ENCODE measurements at regions not wholly inside any gene's neighbourhood (a gene's known extent, or its start where the extent isn't known, plus 50 kb on each side); places are given as distances from the start of the nearest gene placed in this dataset.
"Not testable (repeated sequence)": the region's sequence is repeated elsewhere in the genome, so short reads cannot be mapped to it uniquely, and the experiment has no call there.

DNA sequence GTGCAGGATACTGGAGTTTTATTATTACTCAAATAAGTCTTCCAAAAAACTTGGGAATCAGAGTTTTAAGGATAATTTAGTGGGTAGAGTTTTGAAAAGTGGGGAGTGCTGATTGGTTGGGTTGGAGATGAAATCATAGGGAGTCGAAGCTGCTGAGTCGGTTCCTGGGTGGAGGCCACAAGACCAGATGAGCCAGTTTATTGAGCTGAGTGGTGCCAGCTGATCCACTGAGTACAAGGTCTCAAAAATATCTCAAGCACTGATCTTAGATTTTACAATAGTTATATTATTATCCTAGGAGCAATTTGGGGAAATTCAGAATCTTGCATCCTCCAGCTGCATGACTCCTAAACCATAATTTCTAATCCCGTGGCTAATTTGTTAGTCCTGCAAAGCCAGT, 804.9 kb upstream of the SEMA6A start:
- TF ChIP-seq, protein P1, sequence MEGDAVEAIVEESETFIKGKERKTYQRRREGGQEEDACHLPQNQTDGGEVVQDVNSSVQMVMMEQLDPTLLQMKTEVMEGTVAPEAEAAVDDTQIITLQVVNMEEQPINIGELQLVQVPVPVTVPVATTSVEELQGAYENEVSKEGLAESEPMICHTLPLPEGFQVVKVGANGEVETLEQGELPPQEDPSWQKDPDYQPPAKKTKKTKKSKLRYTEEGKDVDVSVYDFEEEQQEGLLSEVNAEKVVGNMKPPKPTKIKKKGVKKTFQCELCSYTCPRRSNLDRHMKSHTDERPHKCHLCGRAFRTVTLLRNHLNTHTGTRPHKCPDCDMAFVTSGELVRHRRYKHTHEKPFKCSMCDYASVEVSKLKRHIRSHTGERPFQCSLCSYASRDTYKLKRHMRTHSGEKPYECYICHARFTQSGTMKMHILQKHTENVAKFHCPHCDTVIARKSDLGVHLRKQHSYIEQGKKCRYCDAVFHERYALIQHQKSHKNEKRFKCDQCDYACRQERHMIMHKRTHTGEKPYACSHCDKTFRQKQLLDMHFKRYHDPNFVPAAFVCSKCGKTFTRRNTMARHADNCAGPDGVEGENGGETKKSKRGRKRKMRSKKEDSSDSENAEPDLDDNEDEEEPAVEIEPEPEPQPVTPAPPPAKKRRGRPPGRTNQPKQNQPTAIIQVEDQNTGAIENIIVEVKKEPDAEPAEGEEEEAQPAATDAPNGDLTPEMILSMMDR (IDR thresholded peaks at IDR 0.05; ENCODE audit: borderline replicate concordance, control extremely low read depth, extremely low read depth, insufficient read depth, missing control alignments), result no peak
- in situ Hi-C loops (cut with MboI; ENCODE audit: low sequenced_read_pairs, unreplicated experiment), result no loop called here

DNA sequence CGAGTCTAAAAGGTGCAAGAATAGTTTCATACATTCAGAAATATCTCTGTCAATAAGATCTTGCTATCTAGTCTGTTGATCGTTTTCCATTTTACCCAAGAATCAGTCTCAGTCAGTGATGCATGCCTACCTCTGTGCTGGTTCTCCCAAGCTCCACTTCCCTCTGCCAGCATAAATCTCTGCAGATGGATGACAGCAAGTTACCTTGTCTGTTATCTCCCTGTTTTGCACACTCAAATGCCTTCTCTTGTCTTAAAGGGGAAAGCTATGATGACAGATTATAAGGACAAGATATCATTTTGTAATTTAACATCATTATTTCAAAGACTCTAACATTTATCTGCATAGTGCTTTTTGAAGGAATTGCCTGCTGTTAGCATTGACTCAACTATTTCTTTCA, 802.1 kb upstream of the SEMA6A start:
- in situ Hi-C loops (cut with MboI; ENCODE audit: low sequenced_read_pairs, unreplicated experiment), result no loop called here
- TF ChIP-seq, protein P1 (IDR thresholded peaks at IDR 0.05; ENCODE audit: borderline replicate concordance, control extremely low read depth, extremely low read depth, insufficient read depth, missing control alignments), result no peak
- DNase-seq (ENCODE audit: low spot score), result no peak

More for the DNA sequence above, 804.9 kb upstream of the SEMA6A start:
- no peak for DNase-seq (ENCODE audit: low spot score)

DNA sequence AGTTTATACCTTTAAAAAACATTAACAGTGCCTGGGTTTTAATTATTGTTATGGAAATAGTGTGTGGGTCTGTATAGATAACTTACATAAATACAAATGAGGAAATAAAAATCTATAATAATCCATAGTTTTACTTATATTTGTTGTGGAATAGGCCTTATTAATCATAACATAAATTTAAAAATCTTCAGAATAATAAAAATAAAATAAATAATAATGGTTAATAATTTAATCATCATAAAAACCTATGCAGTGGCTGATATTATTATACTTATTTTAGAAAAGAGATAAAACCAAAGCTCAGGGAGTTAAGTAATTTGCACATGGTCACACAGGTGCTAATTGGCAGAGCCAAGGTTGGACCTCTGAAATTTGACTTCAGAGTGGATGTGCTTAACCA, 785.3 kb upstream of the SEMA6A start:
- DNase-seq (ENCODE audit: low spot score), result no peak
- TF ChIP-seq, protein P1 (IDR thresholded peaks at IDR 0.05; ENCODE audit: borderline replicate concordance, control extremely low read depth, extremely low read depth, insufficient read depth, missing control alignments), result no peak
- in situ Hi-C loops (cut with MboI; ENCODE audit: low sequenced_read_pairs, unreplicated experiment), result no loop called here

DNA sequence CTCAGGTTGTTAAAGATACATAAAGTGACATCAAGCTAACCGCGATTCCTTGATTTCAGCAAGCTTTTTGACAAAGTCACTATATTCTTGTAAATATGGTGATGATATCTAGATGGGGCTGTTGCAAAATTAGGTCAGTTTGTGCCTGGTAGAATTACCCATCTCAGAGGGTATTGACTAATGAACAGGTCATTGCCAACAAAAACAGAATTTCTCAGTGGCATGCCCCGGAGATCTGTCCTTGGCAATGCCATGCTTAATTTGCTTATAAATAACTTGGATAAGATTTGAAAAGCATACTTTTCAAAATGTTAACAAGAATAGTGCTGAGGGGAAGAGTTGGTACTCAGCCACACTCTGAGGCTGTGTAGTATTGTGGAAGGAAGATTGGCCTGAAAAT, 783.3 kb upstream of the SEMA6A start:
- TF ChIP-seq, protein P1 (IDR thresholded peaks at IDR 0.05; ENCODE audit: borderline replicate concordance, control extremely low read depth, extremely low read depth, insufficient read depth, missing control alignments), result no peak
- in situ Hi-C loops (cut with MboI; ENCODE audit: low sequenced_read_pairs, unreplicated experiment), result no loop called here
- DNase-seq (ENCODE audit: low spot score), result no peak

DNA sequence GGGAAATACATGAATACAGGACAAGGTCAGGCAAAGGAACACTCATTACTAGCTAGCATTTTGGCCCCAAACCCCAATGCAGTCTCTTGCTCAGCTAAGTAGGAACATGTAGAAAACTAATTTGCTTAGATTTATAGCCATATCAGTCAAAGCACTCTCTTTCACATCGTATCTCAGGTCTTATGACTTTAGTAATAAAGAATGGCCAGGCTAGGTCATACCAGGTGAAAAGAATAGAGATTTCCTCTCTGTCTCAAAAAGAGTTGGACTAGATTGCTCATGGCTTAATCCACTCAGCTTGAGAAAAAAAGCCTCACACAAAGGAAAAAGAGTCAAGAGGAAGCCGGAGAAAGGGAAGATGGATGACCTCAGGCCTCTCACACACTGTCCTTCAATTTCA, 772.7 kb upstream of the SEMA6A start:
- in situ Hi-C loops (cut with MboI; ENCODE audit: low sequenced_read_pairs, unreplicated experiment), result no loop called here
- TF ChIP-seq, protein P1 (IDR thresholded peaks at IDR 0.05; ENCODE audit: borderline replicate concordance, control extremely low read depth, extremely low read depth, insufficient read depth, missing control alignments), result no peak
- no peak for DNase-seq (ENCODE audit: low spot score)

DNA sequence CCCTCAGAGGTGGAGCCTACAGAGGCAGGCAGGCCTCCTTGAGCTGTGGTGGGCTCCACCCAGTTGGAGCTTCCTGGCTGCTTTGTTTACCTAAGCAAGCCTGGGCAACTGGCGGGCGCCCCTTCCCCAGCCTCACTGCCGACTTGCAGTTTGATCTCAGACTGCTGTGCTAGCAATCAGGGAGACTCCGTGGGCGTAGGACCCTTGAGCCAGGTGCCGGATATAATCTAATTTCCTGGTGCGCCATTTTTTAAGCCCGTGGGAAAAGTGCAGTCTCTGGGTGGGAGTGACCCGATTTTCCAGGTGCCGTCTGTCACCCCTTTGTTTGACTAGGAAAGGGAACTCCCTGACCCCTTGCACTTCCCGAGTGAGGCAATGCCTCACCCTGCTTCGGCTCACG, 769.1 kb upstream of the SEMA6A start:
- not testable (repeated sequence) for DNase-seq (ENCODE audit: low spot score)

DNA sequence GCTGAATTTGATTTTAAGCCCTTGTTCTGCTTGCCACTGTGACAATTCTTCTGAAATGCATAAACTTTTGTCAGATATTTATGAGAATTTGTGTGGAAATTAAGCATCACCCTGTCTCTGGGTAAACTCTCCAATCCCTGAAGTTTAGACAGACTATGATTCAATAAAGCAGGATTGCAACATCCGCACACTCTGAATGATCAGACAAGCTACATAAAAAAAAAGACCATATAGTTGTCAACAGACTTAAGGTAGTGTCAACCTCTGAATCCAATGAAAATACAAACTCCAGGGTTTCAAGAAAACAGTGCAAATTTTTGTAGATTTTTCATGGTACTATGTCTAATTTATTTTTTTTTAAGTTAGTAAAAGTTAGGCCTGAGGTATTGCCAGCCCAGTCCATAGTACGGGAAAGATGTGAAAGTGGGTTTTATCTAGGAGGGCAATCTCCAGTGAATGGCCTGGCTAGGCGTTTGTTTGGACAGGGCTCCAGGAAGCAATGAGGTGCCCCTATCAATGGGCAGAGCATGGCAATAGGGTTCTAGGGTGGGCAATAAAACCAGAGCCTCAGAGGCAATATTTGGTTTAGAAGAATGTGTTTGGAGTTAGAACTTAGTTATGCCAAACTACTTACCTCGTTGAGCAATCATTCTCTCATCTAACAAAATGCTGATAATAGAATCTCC, 762.6 kb upstream of the SEMA6A start:
- in situ Hi-C loops (cut with MboI; ENCODE audit: low sequenced_read_pairs, unreplicated experiment), result no loop called here
- TF ChIP-seq, protein P1 (IDR thresholded peaks at IDR 0.05; ENCODE audit: borderline replicate concordance, control extremely low read depth, extremely low read depth, insufficient read depth, missing control alignments), result no peak
- no peak for DNase-seq (ENCODE audit: low spot score)

More for the DNA sequence above, 769.1 kb upstream of the SEMA6A start:
- in situ Hi-C loops (cut with MboI; ENCODE audit: low sequenced_read_pairs, unreplicated experiment), result not testable (repeated sequence)
